ENCODE measurements at regions not wholly inside any gene's neighbourhood (a gene's known extent, or its start where the extent isn't known, plus 50 kb on each side); places are given as distances from the start of the nearest gene placed in this dataset.

DNA sequence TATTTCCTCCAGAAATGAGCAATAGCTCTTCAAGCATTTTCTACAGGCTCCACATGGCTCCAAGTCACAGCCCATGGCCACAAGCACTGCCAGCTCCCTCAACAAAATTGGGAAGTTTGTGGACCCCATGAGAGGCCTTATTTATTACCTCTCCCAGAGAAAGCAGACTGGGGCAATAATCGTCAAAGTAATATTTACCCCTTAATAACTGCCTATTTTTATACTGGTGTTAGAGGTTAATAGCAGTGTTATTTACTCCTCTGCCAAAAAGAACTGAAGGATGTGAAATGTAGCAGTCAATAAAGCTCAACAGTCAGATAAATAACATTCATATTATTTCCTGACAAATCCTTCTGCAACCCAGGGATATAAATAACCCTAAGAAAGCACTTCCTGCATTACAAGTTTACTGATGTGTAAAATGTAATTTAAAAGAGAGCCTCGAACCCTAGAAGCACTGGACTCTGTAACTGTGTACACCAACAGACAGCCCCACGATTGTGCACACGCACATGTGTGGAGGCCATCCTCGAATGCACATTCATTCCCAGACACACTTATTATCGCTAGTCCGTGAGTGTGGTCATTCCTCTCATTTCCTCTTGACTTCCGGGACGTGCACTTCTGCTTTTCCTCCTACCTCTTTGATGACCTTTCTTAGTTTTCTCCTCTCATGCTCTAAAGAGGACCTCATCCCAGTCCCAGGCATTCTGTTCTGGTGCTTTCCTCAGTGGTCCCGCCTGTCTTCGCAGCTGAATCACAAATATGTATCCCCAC is 157.4 kb downstream of the EVX1 start:
- ChIA-PET CTCF (interaction anchor here (0.6 kb wide), 1 partner anchor 1856 kb away, joined by 6 read pairs; no protein-coding TSS in a partner anchor), POLR2A (no interaction called here)
- H3K4me1 Mint-ChIP-seq, result no peaks in the 10 kb centered on the region
- peaks cover 5% of the 10 kb centered on the region for H3K9me3 Mint-ChIP-seq
- H3K27me3 Mint-ChIP-seq, result peaks cover 4% of the 10 kb centered on the region
- DNase-seq, result no peak
- H3K36me3 Mint-ChIP-seq (ENCODE audit: low read depth), result no peaks in the 10 kb centered on the region
- H3K4me3 Mint-ChIP-seq, result no peak overlapping the region
- no peak overlapping the region for H3K27ac Mint-ChIP-seq

DNA sequence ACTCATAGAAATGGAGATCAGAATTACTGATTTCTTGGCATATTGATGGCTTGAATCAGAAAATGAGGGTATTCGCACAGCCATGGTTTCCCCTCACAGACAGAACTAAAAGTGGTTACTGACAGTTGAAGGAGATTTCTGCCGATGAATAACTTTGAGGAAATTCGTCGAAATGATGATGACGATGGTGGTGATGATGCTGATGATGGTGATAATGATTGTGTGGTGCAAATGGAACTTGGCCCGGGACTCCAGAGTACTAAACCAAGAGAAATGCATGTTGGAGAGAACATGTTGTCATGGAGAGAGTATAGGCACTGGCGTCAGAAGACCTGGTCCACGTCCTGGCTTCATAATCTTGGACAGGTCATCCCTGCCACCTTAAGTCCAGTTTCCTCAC is 163.2 kb downstream of the EVX1 start:
- H3K27me3 Mint-ChIP-seq, result peaks cover 4% of the 10 kb centered on the region
- H3K4me3 Mint-ChIP-seq, result no peak overlapping the region
- DNase-seq, result no peak
- POLR2A ChIA-PET, result no interaction called here
- peaks cover 5% of the 10 kb centered on the region for H3K9me3 Mint-ChIP-seq
- no peaks in the 10 kb centered on the region for H3K36me3 Mint-ChIP-seq (ENCODE audit: low read depth)
- CTCF ChIA-PET, result no interaction called here
- no peaks in the 10 kb centered on the region for H3K4me1 Mint-ChIP-seq
- H3K27ac Mint-ChIP-seq, result no peak overlapping the region

DNA sequence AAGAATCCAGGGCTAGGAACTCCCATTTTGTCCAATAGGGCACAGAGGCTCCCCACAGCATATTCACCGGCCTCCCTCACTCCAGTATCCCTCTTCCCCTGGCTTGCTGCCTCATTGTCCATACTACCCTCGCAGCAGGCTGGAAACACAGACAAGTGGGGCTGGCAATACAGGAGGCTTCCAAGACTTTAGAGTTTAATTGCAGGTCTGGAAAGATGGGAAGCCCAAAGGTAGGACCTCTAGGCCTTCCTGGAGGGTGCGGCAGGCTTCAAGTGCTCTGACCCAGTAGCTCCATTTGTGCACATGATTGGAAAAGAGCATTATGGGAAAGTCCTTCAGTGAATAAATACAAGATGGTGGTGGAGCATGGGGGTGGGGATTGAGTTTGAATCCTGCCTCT is 166.7 kb downstream of the EVX1 start:
- Mint-ChIP-seq H3K4me1 (no peaks in the 10 kb centered on the region), H3K9me3 (no peaks in the 10 kb centered on the region), H3K4me3 (no peak overlapping the region), H3K27me3 (peaks cover 4% of the 10 kb centered on the region), H3K27ac (no peak overlapping the region), H3K36me3 (ENCODE audit: low read depth) (no peaks in the 10 kb centered on the region)
- POLR2A ChIA-PET, result no interaction called here
- CTCF ChIA-PET, result no interaction called here
- DNase-seq, result no peak

DNA sequence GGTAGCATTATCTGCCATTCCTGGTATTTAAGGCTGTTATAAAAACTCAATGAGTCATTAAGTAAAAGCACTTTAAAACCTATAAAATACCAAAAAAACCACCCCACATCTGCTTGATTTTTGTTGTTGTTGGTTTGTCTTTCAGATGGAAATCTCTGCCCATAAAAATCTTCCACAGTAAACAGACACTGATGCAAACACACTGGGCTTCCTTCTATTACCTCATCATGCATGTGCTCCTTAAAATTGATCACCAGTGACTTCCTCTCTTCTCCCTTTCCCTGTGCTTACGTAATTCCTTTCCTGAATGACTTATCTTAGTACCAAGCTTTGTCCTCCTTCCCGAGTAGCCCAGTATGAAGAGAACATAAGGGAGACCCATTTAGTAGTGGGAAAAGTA is 167.2 kb downstream of the EVX1 start:
- Mint-ChIP-seq H3K27ac (no peak overlapping the region), H3K36me3 (ENCODE audit: low read depth) (no peaks in the 10 kb centered on the region), H3K4me1 (no peaks in the 10 kb centered on the region), H3K9me3 (no peaks in the 10 kb centered on the region), H3K4me3 (no peak overlapping the region), H3K27me3 (peaks cover 4% of the 10 kb centered on the region)
- ChIA-PET CTCF (no interaction called here), POLR2A (no interaction called here)
- DNase-seq, result no peak

DNA sequence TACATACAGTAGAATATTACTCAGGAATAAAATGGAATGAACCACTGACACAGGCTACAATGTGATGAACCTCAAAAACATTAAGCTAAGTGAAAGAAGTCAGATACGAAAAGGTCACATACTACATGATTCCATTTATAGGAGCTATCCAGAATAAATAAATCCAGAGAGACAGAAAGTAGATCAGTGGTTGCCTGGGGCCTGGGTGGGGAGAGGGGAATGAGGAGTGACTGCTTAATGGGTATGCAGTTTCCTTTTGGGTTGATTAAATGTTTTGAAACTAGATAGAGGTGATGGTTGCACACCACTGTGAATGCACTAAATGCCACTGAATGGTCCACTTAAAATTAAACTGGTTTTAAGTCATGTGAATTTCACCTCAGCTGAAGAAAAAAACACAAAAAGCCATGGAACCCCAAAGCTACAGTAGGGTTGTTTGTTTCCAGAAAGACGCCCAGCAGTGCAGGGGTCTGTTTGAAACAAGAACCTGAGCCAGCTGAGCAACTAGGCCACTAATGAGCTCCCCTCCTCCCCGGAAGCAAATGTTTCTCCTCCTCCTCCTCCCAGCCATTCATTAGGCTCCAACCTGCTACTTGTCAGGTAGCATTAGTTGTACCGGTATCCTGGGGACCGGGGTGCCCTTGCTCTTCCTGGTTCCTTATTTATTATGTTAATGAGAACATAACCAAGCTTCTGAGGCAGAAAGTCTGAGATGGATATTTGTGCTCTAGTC is 168.4 kb downstream of the EVX1 start:
- CTCF ChIA-PET, result no interaction called here
- no peak overlapping the region for H3K27ac Mint-ChIP-seq
- DNase-seq, result no peak
- H3K4me1 Mint-ChIP-seq, result no peaks in the 10 kb centered on the region
- H3K9me3 Mint-ChIP-seq, result no peaks in the 10 kb centered on the region
- H3K27me3 Mint-ChIP-seq, result peaks cover 4% of the 10 kb centered on the region
- no peak overlapping the region for H3K4me3 Mint-ChIP-seq
- H3K36me3 Mint-ChIP-seq (ENCODE audit: low read depth), result no peaks in the 10 kb centered on the region
- POLR2A ChIA-PET, result no interaction called here

DNA sequence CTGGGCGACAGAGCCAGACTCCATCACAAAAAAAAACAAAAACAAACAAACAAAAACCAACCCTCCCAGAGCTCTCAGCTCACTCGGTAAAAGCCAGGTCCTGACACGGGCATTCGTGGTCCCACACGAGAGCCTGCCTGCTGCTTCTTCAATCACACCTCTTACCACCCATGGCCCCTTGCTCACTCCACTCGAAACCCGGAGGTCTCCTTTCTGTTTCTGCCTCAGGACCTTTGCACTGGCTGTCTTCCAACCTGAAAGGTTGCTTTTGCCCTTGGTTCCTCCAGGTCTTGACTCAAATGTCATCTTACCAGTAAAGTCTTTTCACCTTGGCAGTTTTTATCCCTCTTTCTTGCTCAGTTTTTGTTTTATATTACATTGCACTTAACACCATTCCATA is 169.6 kb downstream of the EVX1 start:
- POLR2A ChIA-PET, result no interaction called here
- CTCF ChIA-PET, result no interaction called here
- H3K27me3 Mint-ChIP-seq, result peaks cover 4% of the 10 kb centered on the region
- no peaks in the 10 kb centered on the region for H3K4me1 Mint-ChIP-seq
- H3K4me3 Mint-ChIP-seq, result no peak overlapping the region
- no peak for DNase-seq
- H3K36me3 Mint-ChIP-seq (ENCODE audit: low read depth), result no peaks in the 10 kb centered on the region
- H3K27ac Mint-ChIP-seq, result no peak overlapping the region
- H3K9me3 Mint-ChIP-seq, result no peaks in the 10 kb centered on the region

DNA sequence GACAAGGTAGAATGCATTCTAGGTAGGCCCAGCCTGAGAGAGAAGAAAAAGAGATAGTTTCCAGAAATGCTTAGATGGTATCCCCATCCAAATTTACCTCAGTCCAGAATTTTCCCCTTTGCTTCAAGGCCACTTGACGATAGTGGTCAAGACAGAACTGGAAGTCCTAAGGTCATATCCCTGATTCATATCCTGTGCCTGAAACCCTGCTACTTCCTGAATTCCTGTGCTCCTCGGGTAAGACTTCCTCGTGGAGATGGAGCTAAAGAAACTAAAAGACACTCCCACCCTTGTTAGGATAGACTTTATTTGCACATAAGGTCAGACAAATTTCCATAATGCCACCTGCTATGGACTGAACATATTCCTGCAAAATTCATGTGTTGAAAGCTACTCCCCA is 175.9 kb downstream of the EVX1 start:
- POLR2A ChIA-PET, result no interaction called here
- no peak for DNase-seq
- no peaks in the 10 kb centered on the region for H3K4me1 Mint-ChIP-seq
- no peak overlapping the region for H3K27ac Mint-ChIP-seq
- H3K9me3 Mint-ChIP-seq, result no peaks in the 10 kb centered on the region
- no peaks in the 10 kb centered on the region for H3K27me3 Mint-ChIP-seq
- H3K36me3 Mint-ChIP-seq (ENCODE audit: low read depth), result no peaks in the 10 kb centered on the region
- H3K4me3 Mint-ChIP-seq, result no peak overlapping the region
- CTCF ChIA-PET, result no interaction called here

DNA sequence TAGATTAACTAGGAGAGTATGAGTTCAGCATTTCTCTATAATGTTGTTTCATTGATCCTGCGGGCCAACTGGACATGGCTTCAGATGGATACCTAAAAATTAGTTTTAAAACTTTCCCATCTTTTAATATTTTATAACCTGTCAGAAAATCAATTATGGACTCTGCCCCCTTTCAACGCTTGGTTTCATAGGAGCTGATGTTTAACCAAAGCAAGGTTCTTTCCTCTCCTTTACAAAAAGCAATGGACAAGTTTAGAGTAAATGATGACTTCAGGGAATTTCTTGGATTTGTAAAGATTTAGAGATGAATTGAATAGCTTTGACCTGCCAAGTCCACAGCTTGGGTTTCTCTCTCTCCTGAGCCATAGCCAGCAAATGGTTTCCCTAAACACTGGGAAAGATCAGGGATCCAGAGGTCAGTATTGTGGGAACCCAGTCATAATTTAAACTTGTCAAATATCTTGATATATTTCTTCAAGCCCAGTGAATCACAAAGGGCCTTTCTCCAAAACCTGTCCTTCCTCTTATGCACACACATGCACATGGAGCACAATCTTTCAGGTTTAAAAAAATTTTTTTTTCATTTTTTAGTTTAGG is 177.1 kb downstream of the EVX1 start:
- no peak for DNase-seq
- no peak overlapping the region for H3K27ac Mint-ChIP-seq
- no peaks in the 10 kb centered on the region for H3K36me3 Mint-ChIP-seq (ENCODE audit: low read depth)
- H3K9me3 Mint-ChIP-seq, result no peaks in the 10 kb centered on the region
- POLR2A ChIA-PET, result no interaction called here
- H3K4me3 Mint-ChIP-seq, result no peak overlapping the region
- CTCF ChIA-PET, result no interaction called here
- H3K27me3 Mint-ChIP-seq, result no peaks in the 10 kb centered on the region
- H3K4me1 Mint-ChIP-seq, result no peaks in the 10 kb centered on the region

DNA sequence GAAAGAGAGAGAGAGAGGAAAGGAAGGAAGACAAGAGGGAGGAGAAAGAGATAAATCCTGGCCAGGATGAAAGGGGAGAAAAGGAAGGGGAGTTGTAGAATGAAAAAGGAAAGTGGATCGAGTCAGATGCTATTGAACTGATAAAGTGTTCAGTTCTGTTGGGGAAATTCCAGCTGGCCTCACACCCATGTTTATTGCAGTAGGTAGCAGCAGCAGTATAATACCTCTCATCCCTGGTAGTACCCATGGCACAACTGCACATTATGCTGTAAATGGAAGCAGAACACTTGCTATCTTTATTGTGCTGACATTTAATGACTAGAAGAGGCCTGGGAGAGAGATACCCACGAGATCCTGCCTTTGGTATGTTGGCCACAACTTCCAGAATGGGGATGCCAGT is 178.1 kb downstream of the EVX1 start:
- DNase-seq, result no peak
- H3K4me1 Mint-ChIP-seq, result no peaks in the 10 kb centered on the region
- H3K4me3 Mint-ChIP-seq, result no peak overlapping the region
- H3K27ac Mint-ChIP-seq, result no peak overlapping the region
- H3K27me3 Mint-ChIP-seq, result no peaks in the 10 kb centered on the region
- CTCF ChIA-PET, result no interaction called here
- POLR2A ChIA-PET, result no interaction called here
- no peaks in the 10 kb centered on the region for H3K36me3 Mint-ChIP-seq (ENCODE audit: low read depth)
- H3K9me3 Mint-ChIP-seq, result no peaks in the 10 kb centered on the region

DNA sequence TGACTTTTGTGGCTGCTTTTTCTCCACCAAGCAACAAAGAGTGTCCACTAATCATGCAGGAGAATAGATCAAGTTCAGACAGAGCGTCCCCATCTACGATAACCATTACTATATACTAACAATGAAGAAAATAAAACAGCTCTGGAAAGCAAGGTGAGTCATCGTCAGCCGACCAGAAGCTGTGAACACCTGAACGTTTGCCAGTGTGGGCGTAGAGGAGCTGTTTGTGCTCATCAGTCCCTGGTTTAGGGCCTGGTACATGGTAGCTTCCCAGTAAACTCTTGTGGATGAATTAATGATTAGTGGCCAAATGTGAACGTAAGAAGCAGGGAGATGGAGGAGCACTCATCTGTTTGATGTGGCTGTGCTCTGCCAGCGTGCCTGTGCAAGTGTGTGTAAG is 180.7 kb downstream of the EVX1 start:
- POLR2A ChIA-PET, result no interaction called here
- H3K4me3 Mint-ChIP-seq, result no peak overlapping the region
- H3K27me3 Mint-ChIP-seq, result no peaks in the 10 kb centered on the region
- H3K27ac Mint-ChIP-seq, result no peak overlapping the region
- H3K36me3 Mint-ChIP-seq (ENCODE audit: low read depth), result no peaks in the 10 kb centered on the region
- no peaks in the 10 kb centered on the region for H3K9me3 Mint-ChIP-seq
- no peaks in the 10 kb centered on the region for H3K4me1 Mint-ChIP-seq
- no peak for DNase-seq
- CTCF ChIA-PET, result interaction anchor here (0.7 kb wide), 1 partner anchor 456 kb away, joined by 4 read pairs; no protein-coding TSS in a partner anchor

DNA sequence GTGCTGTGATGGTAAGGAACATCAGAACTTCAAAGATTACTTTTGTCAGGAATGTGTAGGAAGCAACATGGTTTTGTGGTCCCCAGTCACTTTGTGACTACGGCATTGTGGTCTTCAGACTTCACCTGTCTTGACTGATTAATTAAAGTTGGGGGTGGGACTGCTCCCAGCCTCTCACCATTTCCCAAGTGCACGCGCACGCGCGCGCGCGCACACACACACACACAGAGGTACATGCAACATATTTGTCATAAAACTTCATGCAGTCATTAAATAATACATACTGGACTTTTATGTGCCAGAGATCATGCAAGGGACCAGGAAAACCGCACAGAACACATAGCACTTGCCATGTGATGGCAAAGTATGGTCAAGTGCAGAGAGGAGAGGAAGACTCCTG is 181.2 kb downstream of the EVX1 start:
- Mint-ChIP-seq H3K36me3 (ENCODE audit: low read depth) (no peaks in the 10 kb centered on the region), H3K27me3 (no peaks in the 10 kb centered on the region), H3K4me1 (no peaks in the 10 kb centered on the region), H3K27ac (no peak overlapping the region), H3K9me3 (no peaks in the 10 kb centered on the region), H3K4me3 (no peak overlapping the region)
- POLR2A ChIA-PET, result no interaction called here
- CTCF ChIA-PET, result no interaction called here
- DNase-seq, result no peak

DNA sequence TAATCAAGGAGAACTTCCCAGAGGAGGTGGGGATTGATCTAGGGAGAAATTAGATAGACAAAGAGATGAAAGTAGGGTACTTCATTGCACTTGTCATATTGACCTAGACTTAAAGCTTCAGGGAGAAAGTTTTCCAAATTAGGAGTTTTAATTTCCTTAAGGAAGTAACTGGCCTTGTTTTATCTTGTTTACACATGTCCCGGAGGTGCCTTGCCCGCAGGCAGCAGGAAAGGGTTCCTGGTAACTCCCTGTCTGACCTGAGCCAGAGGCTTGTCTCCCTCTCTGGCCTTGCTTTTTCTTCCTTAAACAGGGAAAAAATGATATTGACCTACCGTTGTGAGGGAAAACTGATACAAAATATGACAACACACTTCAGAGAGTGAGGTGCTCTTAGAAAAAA is 181.6 kb downstream of the EVX1 start:
- Mint-ChIP-seq H3K27me3 (no peaks in the 10 kb centered on the region), H3K4me1 (no peaks in the 10 kb centered on the region), H3K9me3 (no peaks in the 10 kb centered on the region), H3K27ac (no peak overlapping the region), H3K4me3 (no peak overlapping the region), H3K36me3 (ENCODE audit: low read depth) (no peaks in the 10 kb centered on the region)
- ChIA-PET CTCF (no interaction called here), POLR2A (no interaction called here)
- DNase-seq, result no peak

DNA sequence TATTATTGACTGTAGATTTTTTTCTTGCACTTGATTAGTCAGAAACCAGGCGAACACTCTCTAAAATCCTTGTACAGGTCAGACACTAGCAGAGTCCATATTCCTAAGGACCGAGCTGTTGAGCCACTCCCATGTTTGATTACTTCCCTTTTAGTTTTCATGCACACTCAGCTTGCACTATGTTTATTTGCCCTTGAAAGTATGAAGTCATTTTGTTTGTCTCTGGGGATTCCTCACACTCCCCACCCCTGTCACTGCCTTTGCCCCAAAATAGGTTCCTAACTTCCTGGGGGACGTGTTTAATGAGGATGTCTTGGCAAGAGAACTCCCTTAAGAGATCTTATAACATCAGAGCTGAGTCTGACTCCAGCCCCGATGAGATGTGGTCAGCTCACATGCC is 182.1 kb downstream of the EVX1 start:
- ChIA-PET CTCF (no interaction called here), POLR2A (no interaction called here)
- no peaks in the 10 kb centered on the region for H3K27me3 Mint-ChIP-seq
- no peak overlapping the region for H3K27ac Mint-ChIP-seq
- H3K36me3 Mint-ChIP-seq (ENCODE audit: low read depth), result no peaks in the 10 kb centered on the region
- DNase-seq, result no peak
- H3K9me3 Mint-ChIP-seq, result no peaks in the 10 kb centered on the region
- no peaks in the 10 kb centered on the region for H3K4me1 Mint-ChIP-seq
- H3K4me3 Mint-ChIP-seq, result no peak overlapping the region

DNA sequence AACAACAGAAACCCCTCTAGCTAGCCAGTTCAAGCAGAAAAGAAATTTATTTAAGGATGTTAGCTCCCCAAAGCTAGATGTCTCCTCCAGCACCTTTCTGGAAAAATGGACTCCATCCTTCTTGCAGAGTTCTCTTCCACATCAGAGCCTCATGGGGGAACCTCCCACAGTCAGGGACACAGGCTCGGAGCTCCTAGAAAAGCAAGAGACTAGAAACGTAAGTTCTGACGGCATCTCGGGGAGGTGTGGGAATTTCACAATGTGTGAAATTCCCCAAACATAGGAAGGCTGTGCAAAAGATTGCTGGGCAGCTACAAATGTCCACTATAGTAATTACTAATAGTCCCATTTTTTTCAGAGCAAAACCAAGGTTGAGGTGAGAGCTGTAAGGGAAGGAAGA is 184.8 kb downstream of the EVX1 start:
- DNase-seq, result no peak
- Mint-ChIP-seq H3K4me3 (no peak overlapping the region), H3K9me3 (no peaks in the 10 kb centered on the region), H3K4me1 (no peaks in the 10 kb centered on the region), H3K27me3 (no peaks in the 10 kb centered on the region), H3K27ac (no peak overlapping the region), H3K36me3 (ENCODE audit: low read depth) (no peaks in the 10 kb centered on the region)
- POLR2A ChIA-PET, result no interaction called here
- CTCF ChIA-PET, result no interaction called here

Data from activated CD4-positive, alpha-beta T cell treated with anti-CD3 and anti-CD28 coated beads, Interleukin-2, amount 10 ng/mL, durations not matched to agents 7 days and 5 days (primary cell).